ENCODE measurements at regions not wholly inside any gene's neighbourhood (a gene's known extent, or its start where the extent isn't known, plus 50 kb on each side); places are given as distances from the start of the nearest gene placed in this dataset.
"Not testable (repeated sequence)": the region's sequence is repeated elsewhere in the genome, so short reads cannot be mapped to it uniquely, and the experiment has no call there.

DNA sequence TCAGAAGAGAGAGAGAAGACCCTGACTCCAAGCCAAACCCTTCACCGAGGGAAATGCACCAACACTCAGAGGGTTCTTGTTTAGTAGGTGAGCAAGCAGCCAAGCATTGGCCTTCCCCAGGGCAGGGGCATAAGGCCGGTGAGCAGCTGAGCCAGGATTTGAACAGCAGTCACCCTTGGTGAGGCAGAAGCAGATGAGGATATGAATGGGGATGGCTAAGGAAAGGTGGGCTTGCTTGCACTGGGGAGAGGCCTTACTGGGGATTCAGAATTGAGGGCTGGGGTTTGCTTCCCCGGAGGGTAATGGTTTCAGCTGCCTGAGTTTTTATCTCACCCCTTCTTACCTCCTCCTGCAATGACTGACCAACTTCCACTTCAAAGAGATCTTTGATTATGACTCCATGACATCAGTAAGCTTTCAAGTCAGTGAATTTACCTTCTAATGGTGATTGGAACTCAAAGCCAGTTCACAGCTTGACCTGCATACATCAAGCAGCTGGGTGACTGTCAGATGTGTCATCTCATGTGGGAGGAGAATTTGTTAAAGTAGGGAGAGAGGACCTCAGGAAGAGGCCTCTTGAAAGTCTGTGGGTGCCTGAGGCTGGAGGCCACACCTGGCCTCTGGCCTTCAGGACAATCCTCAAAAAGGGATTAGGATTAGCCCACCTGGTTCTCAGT, 114.5 kb upstream of the PLGLB2 start:
- TF ChIP-seq, protein P1, sequence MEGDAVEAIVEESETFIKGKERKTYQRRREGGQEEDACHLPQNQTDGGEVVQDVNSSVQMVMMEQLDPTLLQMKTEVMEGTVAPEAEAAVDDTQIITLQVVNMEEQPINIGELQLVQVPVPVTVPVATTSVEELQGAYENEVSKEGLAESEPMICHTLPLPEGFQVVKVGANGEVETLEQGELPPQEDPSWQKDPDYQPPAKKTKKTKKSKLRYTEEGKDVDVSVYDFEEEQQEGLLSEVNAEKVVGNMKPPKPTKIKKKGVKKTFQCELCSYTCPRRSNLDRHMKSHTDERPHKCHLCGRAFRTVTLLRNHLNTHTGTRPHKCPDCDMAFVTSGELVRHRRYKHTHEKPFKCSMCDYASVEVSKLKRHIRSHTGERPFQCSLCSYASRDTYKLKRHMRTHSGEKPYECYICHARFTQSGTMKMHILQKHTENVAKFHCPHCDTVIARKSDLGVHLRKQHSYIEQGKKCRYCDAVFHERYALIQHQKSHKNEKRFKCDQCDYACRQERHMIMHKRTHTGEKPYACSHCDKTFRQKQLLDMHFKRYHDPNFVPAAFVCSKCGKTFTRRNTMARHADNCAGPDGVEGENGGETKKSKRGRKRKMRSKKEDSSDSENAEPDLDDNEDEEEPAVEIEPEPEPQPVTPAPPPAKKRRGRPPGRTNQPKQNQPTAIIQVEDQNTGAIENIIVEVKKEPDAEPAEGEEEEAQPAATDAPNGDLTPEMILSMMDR (IDR thresholded peaks at IDR 0.05; ENCODE audit: low read depth, low read length, missing input control) = not testable (repeated sequence)
- not testable (repeated sequence) for TF ChIP-seq REST (IDR thresholded peaks at IDR 0.05); YY1 (IDR thresholded peaks at IDR 0.05); EGR1 (IDR thresholded peaks at IDR 0.05; ENCODE audit: low read depth in 2 of 2); SP1 (IDR thresholded peaks at IDR 0.05); FOXA2 (IDR thresholded peaks at IDR 0.05); JUND (IDR thresholded peaks at IDR 0.05); RXRA (IDR thresholded peaks at IDR 0.05); TAF1 (conservative IDR thresholded peaks at IDR 0.05); GABPA (IDR thresholded peaks at IDR 0.05 in 1 of 2, conservative IDR thresholded peaks at IDR 0.05 in 1 of 2)
- TF ChIP-seq, protein P2, sequence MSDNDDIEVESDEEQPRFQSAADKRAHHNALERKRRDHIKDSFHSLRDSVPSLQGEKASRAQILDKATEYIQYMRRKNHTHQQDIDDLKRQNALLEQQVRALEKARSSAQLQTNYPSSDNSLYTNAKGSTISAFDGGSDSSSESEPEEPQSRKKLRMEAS (IDR thresholded peaks at IDR 0.05) = not testable (repeated sequence)
